Ovary (tissue), 7 donors: ENCODE measurements at regions not wholly inside any gene's neighbourhood (a gene's known extent, or its start where the extent isn't known, plus 50 kb on each side); places are given as distances from the start of the nearest gene placed in this dataset.

Experiments used
- DNase-seq, 5 donors: peaks; one replicate each; pipeline ENCODE4 v3.0.0-alpha.2; 2019 to 2020
- H3K27ac ChIP-seq, 2 donors: fragments of 200-600 bp; one replicate each; pipeline versions ENCODE4 v1.5.1 to v1.8.0; 2019 to 2022
- H3K27me3 ChIP-seq: fragments of 200-600 bp; one replicate; pipeline ENCODE4 v1.8.0; 2022
- H3K36me3 ChIP-seq: fragments of 200-600 bp; sonication (generic); one replicate; pipeline ENCODE4 v1.5.1; 2019
- H3K4me1 ChIP-seq: one replicate; pipeline ENCODE4 v1.8.1; 2013; ENCODE audit warnings: mild to moderate bottlenecking, moderate library complexity; ENCODE audit not compliant: insufficient read depth
- H3K4me3 ChIP-seq: fragments of 200-600 bp; sonication (generic); one replicate; pipeline ENCODE4 v1.5.1; 2017
- H3K9me3 ChIP-seq, 2 donors: fragments of 200-600 bp in 1 of 2; sonication (generic) in 1 of 2; one replicate each; pipeline versions ENCODE4 v1.5.1 to v1.8.1; 2013 to 2019; ENCODE audit warnings: mild to moderate bottlenecking in 1 of 2, moderate library complexity in 1 of 2
- CTCF ChIP-seq, 3 donors: fragments of 450-650 bp in 2 of 3; fragments of 200-600 bp in 1 of 3; IDR thresholded peaks; one replicate each; pipeline versions ENCODE4 v1.5.1 to v1.8.0; 2016 to 2022; ENCODE audit warnings: antibody characterized with exemption in 3 of 3, mild to moderate bottlenecking in 1 of 3
- EP300 ChIP-seq: sonication (generic); formaldehyde crosslinking; IDR thresholded peaks from one replicate; pipeline ENCODE4 v1.6.1; 2017; ENCODE audit warnings: antibody characterized with exemption
- POLR2A ChIP-seq: fragments of 450-650 bp; IDR thresholded peaks from one replicate; pipeline ENCODE4 v1.6.1; 2017; ENCODE audit warnings: antibody characterized with exemption, mild to moderate bottlenecking, moderate library complexity
- WGBS, 3 donors: extraction: QIAGEN DNeasy Blood & Tissue Kit in 1 of 3; methylation state at CpG; one replicate each; pipeline versions ENCODE4 v1.1.5 to v1.1.7; 2013 to 2017; 5-methylcytosine and 5-hydroxymethylcytosine counted together
- intact Hi-C, 4 donors: fragments of 100-400 bp; cut with DNase I; formaldehyde crosslinking; loops; one replicate each; pipeline versions ENCODE4 v1.11.0 to v1.15.1; 2022 to 2023
- donor health status: DM: no; HTN: no; CAD: no; lungs with moderate emphysema.
- donor health status: DM: no; HTN: no; CAD: no.
- donor health status: Bipolar disorder and iron deficiency.
- donor health status: DM: no; HTN: no; CAD: no.
- donor health status: DM: yes; HTN: yes; CAD: no.

GRCh38 chr15:77547801-77548588 lies 84.7 kb downstream of the LINGO1 start:
- TF ChIP-seq CTCF (IDR thresholded peaks at IDR 0.05) (no peak), POLR2A (no peak), EP300 (no peak)
- 86 to 91% (median 89%) methylated on average over 19 of the region's 19 CpGs for WGBS, 3 donors

GRCh38 chr15:77546870-77547269 lies 85.8 kb downstream of the LINGO1 start:
- WGBS, 3 donors, result 88 to 100% (median 97%) methylated on average over 1 of the region's 1 CpG
- H3K27ac ChIP-seq, result no peak overlapping the region
- no peaks in the 10 kb centered on the region for H3K9me3 ChIP-seq
- H3K4me3 ChIP-seq, result no peak overlapping the region
- no peak for TF ChIP-seq CTCF (IDR thresholded peaks at IDR 0.05)
- no peak for TF ChIP-seq EP300
- TF ChIP-seq POLR2A, result no peak
- H3K27me3 ChIP-seq, result no peaks in the 10 kb centered on the region
- DNase-seq, result no peak
- H3K36me3 ChIP-seq, result no peaks in the 10 kb centered on the region
- peaks cover 5% of the 10 kb centered on the region for H3K4me1 ChIP-seq
- intact Hi-C loops, result loop anchor here (5.0 to 10.0 kb wide), 4 partner anchors 425 to 612 kb away; partner anchors contain the start of gene RCN2 (in 1 of the 4)

More at GRCh38 chr15:77547801-77548588, 84.7 kb downstream of the LINGO1 start:
- intact Hi-C loops, result loop anchor here (5.0 to 10.0 kb wide), 4 partner anchors 426 to 613 kb away; partner anchors contain the start of gene RCN2 (in 1 of the 4)
- no peak for DNase-seq
- no peaks in the 10 kb centered on the region for H3K36me3 ChIP-seq
- H3K4me1 ChIP-seq, result peaks cover 5% of the 10 kb centered on the region
- H3K4me3 ChIP-seq, result no peak overlapping the region
- no peaks in the 10 kb centered on the region for H3K9me3 ChIP-seq
- no peak overlapping the region for H3K27ac ChIP-seq
- H3K27me3 ChIP-seq, result no peaks in the 10 kb centered on the region

- Histone ChIP-seq H3K27ac (no peak overlapping the region), H3K9me3 (no peaks in the 10 kb centered on the region), H3K27me3 (no peaks in the 10 kb centered on the region), H3K4me3 (no peak overlapping the region), H3K4me1 (peaks cover 5% of the 10 kb centered on the region), H3K36me3 (no peaks in the 10 kb centered on the region)
- intact Hi-C loops, result loop anchor here (5.0 to 10.0 kb wide), 4 partner anchors 424 to 611 kb away; partner anchors contain the start of gene RCN2 (in 1 of the 4)
- WGBS, 3 donors, result 2 to 22% (median 3%) methylated on average over 4 of the region's 4 CpGs
- TF ChIP-seq POLR2A (no peak), CTCF (IDR thresholded peaks at IDR 0.05) (no peak), EP300 (no peak)
- no peak for DNase-seq
Measured at GRCh38 chr15:77546050-77546501, 86.6 kb downstream of the LINGO1 start.

GRCh38 chr15:77545058-77545457 lies 87.7 kb downstream of the LINGO1 start:
- TF ChIP-seq EP300 (no peak), POLR2A (no peak), CTCF (IDR thresholded peaks at IDR 0.05) (no peak)
- 69 to 76% (median 69%) methylated on average over 6 of the region's 6 CpGs for WGBS, 3 donors
- Histone ChIP-seq H3K4me1 (peaks cover 5% of the 10 kb centered on the region), H3K9me3 (no peaks in the 10 kb centered on the region), H3K36me3 (no peaks in the 10 kb centered on the region), H3K4me3 (no peak overlapping the region), H3K27ac (no peak overlapping the region), H3K27me3 (no peaks in the 10 kb centered on the region)
- intact Hi-C loops, result loop anchor here (5.0 to 10.0 kb wide), 4 partner anchors 423 to 610 kb away; partner anchors contain the start of gene RCN2 (in 1 of the 4)
- DNase-seq, result no peak
